ENCODE measurements at regions not wholly inside any gene's neighbourhood (a gene's known extent, or its start where the extent isn't known, plus 50 kb on each side); places are given as distances from the start of the nearest gene placed in this dataset.

DNA sequence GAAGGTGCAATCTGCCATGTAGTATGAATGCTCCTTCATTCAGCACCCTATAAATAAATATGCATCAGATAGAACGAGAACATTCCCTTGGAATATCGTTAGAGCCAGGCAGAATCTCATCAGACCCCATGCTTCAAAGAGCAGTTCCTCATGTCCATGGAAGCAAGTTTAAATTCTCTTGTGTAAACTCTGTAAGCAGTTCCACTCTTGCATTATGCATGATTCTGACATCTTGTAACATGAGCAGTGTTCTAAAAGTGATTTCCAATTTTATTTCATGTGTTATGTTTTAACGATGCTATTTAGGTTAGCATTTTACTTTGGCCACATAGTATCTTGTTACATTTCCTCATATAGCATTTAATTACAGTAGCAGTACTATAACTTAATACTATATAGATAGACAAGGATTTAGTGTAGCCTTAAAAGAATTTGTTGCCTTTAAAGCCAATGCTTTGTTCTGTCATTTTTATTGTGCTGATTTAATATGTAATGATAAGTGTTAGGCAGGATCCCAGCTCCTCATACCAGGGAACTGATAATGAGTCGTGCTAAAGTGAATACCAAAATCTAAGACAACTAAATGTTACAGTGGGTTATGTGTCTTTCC is 161.2 kb upstream of the NECTIN3 start:
- TF ChIP-seq, protein P1, sequence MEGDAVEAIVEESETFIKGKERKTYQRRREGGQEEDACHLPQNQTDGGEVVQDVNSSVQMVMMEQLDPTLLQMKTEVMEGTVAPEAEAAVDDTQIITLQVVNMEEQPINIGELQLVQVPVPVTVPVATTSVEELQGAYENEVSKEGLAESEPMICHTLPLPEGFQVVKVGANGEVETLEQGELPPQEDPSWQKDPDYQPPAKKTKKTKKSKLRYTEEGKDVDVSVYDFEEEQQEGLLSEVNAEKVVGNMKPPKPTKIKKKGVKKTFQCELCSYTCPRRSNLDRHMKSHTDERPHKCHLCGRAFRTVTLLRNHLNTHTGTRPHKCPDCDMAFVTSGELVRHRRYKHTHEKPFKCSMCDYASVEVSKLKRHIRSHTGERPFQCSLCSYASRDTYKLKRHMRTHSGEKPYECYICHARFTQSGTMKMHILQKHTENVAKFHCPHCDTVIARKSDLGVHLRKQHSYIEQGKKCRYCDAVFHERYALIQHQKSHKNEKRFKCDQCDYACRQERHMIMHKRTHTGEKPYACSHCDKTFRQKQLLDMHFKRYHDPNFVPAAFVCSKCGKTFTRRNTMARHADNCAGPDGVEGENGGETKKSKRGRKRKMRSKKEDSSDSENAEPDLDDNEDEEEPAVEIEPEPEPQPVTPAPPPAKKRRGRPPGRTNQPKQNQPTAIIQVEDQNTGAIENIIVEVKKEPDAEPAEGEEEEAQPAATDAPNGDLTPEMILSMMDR (conservative IDR thresholded peaks at IDR 0.05; ENCODE audit: low read depth, low read length) = no peak
- no peak for TF ChIP-seq EZH2 (IDR thresholded peaks at IDR 0.05; ENCODE audit: low read length, unreplicated experiment)
- no peak for TF ChIP-seq EZH2phosphoT487 (IDR thresholded peaks at IDR 0.05; ENCODE audit: borderline replicate concordance, low read length)

Measured in PC-3 (cell line).